HG03558 (cell line): ENCODE measurements at regions not wholly inside any gene's neighbourhood (a gene's known extent, or its start where the extent isn't known, plus 50 kb on each side); places are given as distances from the start of the nearest gene placed in this dataset.
"Not testable (repeated sequence)": the region's sequence is repeated elsewhere in the genome, so short reads cannot be mapped to it uniquely, and the experiment has no call there.

Experiments used
- ATAC-seq: cut with Tn5 transposase; IDR thresholded peaks from one replicate; pipeline ENCODE4 v1.9.1; 2021; ENCODE audit warnings: moderate number of reproducible peaks; ENCODE audit not compliant: unreplicated experiment; ENCODE audit errors: extremely low read depth

- no peak for ATAC-seq
These were observed 487.4 kb upstream of the IRAK1BP1 start for GRCh38 chr6:78379982-78380381.

- no peak for ATAC-seq
These were observed 486.8 kb upstream of the IRAK1BP1 start for GRCh38 chr6:78380541-78380940.

DNA sequence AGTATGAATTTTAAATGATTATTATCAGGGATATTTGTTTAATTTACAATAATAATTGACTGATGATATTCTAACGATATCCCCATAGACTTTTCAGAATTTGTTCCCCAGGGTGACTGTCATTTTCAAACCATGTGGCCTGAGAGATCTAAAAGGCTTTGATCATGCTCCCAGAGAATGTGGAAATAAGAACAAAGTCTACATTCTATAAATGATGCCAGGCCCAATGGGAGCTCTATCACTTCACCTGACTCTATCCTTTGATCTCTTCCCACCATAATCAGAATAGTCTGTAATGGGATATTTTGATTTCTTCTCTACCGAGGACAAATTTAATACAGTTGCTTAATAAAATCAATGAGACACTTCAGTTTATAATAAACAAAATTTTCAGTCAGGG, 483.4 kb upstream of the IRAK1BP1 start:
- ATAC-seq, result no peak

DNA sequence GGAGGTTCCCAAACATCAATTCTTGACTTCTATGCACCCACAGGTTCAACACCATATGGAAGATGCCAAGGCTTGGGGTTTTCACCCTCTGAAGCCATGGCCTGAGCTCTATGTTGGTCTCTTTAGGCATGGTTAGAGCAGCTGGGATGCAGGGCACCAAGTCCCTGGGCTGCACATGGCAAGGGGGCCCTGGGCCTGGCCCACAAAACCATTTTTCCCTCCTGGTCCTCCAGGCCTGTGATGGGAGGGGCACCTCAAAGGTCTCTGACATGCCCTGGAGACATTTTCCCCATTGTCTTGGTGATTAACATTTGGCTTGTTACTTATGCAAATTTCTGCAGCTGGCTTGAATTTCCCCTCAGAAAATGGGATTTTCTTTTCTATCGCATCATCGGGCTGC, 480.5 kb upstream of the IRAK1BP1 start:
- ATAC-seq, result not testable (repeated sequence)

- ATAC-seq, result no peak
These were observed 477.3 kb upstream of the IRAK1BP1 start for GRCh38 chr6:78390066-78390465.

GRCh38 chr6:78397499-78397898, 469.9 kb upstream of the IRAK1BP1 start:
- no peak for ATAC-seq

DNA sequence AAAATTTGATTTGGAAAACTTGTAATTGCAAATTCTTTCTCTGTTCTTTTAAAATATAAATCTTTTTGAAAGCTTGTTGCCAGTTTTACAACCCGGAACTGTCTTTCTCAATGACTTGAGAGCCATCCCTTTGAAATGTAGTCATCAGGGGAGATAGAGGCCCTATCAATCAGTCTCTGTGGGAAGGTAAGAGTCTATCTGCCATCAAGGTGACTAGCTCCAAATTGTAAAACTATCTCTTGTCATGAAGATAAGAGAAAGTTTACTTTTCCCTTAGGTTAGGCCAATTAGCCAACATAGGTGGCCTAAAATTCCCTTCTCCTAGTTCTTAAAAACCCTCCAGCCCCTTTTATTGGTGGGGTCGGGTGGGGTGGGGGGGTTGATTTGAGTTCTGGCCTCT, 469.1 kb upstream of the IRAK1BP1 start:
- no peak for ATAC-seq

- no peak for ATAC-seq
These were observed 467.3 kb upstream of the IRAK1BP1 start for GRCh38 chr6:78400076-78400475.

- no peak for ATAC-seq
These were observed 440.0 kb upstream of the IRAK1BP1 start for GRCh38 chr6:78427386-78427785.

GRCh38 chr6:78430521-78430920, 436.8 kb upstream of the IRAK1BP1 start:
- no peak for ATAC-seq

- no peak for ATAC-seq
These were observed 431.7 kb upstream of the IRAK1BP1 start for GRCh38 chr6:78435671-78436070.

DNA sequence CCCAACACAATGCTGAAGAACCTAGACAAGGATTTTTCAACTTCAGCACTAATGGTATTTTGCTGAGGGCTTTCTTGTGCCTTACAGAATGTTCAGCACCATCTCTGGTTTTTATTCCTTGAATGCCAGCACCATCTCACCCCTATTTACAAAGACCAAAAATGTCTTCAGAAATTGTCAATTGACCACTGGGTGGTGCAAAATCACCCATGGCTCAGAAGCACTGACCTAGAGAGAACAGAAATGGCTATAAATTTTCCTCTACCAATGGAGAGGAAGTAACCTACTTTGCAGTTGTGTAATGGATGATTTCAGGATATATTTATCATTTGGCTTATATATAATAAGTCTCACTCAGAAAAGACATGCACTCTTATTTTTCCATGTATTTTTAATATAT, 431.0 kb upstream of the IRAK1BP1 start:
- ATAC-seq, result no peak

- no peak for ATAC-seq
These were observed 429.2 kb upstream of the IRAK1BP1 start for GRCh38 chr6:78438135-78438534.

- ATAC-seq, result no peak
These were observed 406.6 kb upstream of the IRAK1BP1 start for GRCh38 chr6:78460711-78461110.

- no peak for ATAC-seq
These were observed 404.6 kb upstream of the IRAK1BP1 start for GRCh38 chr6:78462728-78463127.

GRCh38 chr6:78465059-78465634, 402.2 kb upstream of the IRAK1BP1 start:
- ATAC-seq, result no peak

GRCh38 chr6:78476561-78476960, 390.8 kb upstream of the IRAK1BP1 start:
- no peak for ATAC-seq

DNA sequence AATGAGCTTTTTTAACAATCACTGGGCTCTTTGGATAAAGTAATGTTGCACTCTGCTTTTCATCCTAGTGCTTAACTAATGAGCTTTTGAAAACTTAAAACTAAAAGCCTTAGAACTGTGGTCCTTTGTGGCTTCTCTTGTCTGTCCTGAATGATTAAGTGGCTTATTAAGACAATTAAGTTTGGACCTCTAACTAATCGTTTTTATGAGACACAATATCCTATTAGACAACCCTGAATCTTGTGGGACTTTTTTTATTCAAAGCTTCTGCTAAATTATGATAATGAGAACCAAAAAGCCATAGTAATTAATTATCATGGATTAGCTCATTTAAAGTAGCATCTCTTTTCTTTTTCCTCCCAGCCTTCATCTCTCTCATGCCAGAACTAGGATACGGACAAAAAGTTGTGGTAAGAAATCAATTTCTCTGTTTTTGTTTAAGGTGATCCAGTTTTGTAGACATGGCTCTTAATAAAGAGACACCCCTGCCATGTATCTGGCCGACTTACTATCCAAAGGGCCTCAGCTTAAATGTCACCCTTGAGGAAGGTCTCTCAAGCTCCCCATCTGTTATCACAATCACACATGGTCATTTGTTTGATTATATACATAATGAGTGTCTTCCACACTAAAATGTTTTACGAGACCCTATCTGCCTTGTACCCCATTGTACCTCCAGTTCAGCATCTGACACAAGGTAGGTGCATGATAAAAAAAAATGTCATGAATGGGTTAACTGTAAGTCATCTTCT, 384.4 kb upstream of the IRAK1BP1 start:
- no peak for ATAC-seq

- no peak for ATAC-seq
These were observed 383.7 kb upstream of the IRAK1BP1 start for GRCh38 chr6:78483553-78484197.

DNA sequence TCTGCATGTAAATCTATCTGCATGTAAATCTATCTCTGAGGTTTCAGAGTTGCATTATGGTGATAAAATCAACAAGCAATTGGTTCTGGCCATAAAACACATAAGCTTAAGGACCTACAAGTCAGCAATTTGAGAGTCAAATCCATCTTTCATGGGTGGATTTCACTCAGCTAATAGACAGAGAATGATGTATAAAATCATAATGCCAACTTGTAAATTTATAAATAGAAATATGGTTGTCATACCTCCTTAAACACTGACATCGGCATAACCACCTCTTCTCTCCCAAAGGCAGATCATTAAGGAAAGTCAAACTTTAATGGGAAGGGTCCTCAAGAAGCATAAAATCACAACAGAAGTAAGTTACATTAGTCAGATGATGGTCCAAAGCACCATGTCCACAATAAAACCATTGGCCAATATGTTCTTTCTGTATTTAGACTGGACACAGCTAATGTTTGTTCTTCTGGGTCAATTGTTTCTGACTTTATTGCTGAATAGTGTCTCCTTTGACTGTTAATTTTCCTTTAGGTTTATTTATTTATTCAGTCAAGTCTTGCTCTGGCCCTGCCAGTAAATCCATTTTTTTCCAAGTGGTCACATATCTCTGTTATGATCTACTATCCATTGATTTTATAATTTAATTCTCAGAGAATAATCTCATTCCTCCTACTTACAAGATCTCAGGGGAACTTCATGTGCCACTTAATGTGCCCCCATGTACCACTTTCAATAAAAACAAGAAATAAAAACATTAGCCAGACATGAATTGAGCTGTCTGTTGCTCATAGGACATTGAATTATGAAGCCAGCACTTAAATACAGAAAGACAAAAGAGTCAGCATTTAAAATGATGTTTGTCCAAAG, 382.9 kb upstream of the IRAK1BP1 start:
- ATAC-seq, result no peak

DNA sequence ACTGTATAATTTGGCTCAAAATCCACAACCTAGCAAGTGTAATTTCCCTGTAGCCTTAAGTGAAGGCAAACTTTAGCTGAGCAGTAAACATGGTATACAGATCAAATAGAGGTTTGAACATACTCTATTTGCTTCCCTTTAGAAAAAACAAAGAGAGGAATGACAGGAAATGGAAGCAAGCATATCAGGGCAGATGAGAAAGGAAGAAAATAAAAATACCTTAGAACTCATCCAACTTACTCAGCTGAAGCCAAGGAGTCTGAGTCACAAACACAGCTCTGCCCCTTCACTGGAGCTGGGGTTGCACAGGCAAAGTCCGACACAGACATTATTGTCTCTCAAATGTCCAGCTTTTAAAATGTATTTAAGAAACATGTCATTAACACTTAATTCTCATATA, 379.9 kb upstream of the IRAK1BP1 start:
- no peak for ATAC-seq
